ENCODE measurements at regions not wholly inside any gene's neighbourhood (a gene's known extent, or its start where the extent isn't known, plus 50 kb on each side); places are given as distances from the start of the nearest gene placed in this dataset.

DNA sequence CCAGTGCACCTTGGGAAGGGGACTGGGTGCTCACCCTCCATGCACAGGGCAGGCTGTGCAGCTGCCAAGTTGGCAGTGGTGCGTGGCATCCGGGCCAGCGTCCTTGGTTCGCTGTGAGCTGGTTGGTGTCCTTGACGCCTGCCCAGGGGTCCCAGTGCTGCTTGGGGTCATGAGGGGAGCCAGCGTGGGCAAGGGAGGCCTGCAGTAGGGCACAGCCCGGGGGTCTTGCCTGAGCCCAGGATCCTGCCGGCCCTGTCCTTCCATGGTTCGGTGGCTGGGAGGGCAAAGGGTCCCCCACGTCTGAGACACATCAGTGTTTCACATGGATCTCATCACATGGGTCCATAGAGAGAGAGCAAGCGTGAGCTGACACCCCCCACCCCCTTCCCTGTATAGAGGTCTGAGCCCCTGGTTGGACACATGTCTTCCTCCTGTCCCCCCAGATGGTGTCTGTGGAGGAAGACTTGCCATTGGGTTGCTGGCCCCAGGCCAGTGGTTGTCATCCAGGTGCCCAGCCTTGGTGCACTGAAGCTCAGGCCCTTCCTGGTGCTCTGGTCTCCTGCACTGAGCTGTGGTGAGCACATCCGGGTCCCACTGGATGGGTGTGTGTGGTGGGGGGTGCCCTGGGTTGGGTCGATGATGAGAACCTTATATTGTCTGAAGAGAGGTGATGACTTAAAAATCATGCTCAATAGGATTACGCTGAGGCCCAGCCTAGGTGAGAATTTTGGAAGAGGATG lies 232.3 kb downstream of the SNRPN start:
- DNase-seq (ENCODE audit: low read depth in 1 of 2, low spot score in 2 of 2) (no peak), FAIRE-seq (no peak)
- Histone ChIP-seq H3K14ac (ENCODE audit: insufficient read length) (no peak overlapping the region), H4K8ac (ENCODE audit: extremely low read depth, insufficient read depth, low read length) (no peak overlapping the region), H3K27me3 (replicated peaks in 1 of 4; ENCODE audit: control insufficient read depth in 3 of 4, extremely low read depth in 1 of 4, insufficient read depth in 3 of 4, low read length in 3 of 4) (no peaks in the 10 kb centered on the region), H2BK5ac (ENCODE audit: low read depth, low read length) (no peak overlapping the region), H3K4ac (replicated peaks; ENCODE audit: insufficient read length, low read depth, low read length) (no peak overlapping the region), H3K79me1 (ENCODE audit: low read depth, low read length) (no peaks in the 10 kb centered on the region), H3K36me3 (ENCODE audit: control insufficient read depth in 2 of 4, insufficient read depth in 4 of 4, low read length in 3 of 4) (no peaks in the 10 kb centered on the region), H2AK5ac (ENCODE audit: low read depth, low read length) (no peak overlapping the region), H3K4me1 (replicated peaks in 1 of 4; ENCODE audit: control insufficient read depth in 3 of 4, insufficient read depth in 4 of 4, low read length in 3 of 4) (no peaks in the 10 kb centered on the region), H4K20me1 (replicated peaks in 1 of 2; ENCODE audit: control insufficient read depth in 1 of 2, insufficient read depth in 2 of 2, low read length in 2 of 2) (no peaks in the 10 kb centered on the region), H3K4me2 (ENCODE audit: insufficient read depth in 1 of 2, low read depth in 2 of 2, low read length in 2 of 2) (no peak overlapping the region), H3K79me2 (ENCODE audit: control insufficient read depth in 1 of 2, insufficient read depth in 2 of 2, low read length in 2 of 2) (no peaks in the 10 kb centered on the region), H3K9ac (replicated peaks in 1 of 4; ENCODE audit: extremely low read depth in 1 of 4, low read depth in 3 of 4, low read length in 3 of 4) (no peak overlapping the region), H3K56ac (replicated peaks; ENCODE audit: insufficient read length, low read depth, low read length) (no peak overlapping the region), H3K9me3 (ENCODE audit: insufficient read depth in 2 of 2, low read depth in 1 of 2, low read length in 1 of 2) (peaks cover 72 to 97% of the 10 kb centered on the region in 2 experiments), H2BK15ac (ENCODE audit: low read length) (no peak overlapping the region), H3K4me3 (ENCODE audit: extremely low read depth in 1 of 4, insufficient read depth in 2 of 4, low read depth in 3 of 4, low read length in 4 of 4) (no peak overlapping the region), H4K5ac (ENCODE audit: insufficient read length, low read depth, low read length) (no peak overlapping the region), H3K27ac (ENCODE audit: low read depth, low read length) (no peak overlapping the region), H2AFZ (ENCODE audit: low read length) (no peak overlapping the region), H2BK12ac (ENCODE audit: low read depth, low read length) (no peak overlapping the region), H3K18ac (ENCODE audit: extremely low read depth, low read length) (no peak overlapping the region), H3K23ac (ENCODE audit: insufficient read length) (no peak overlapping the region), H2BK20ac (ENCODE audit: low read length) (no peak overlapping the region), H4K91ac (replicated peaks; ENCODE audit: insufficient read length, low read length) (no peak overlapping the region), H2BK120ac (replicated peaks; ENCODE audit: low read depth, low read length) (no peak overlapping the region), H3K23me2 (ENCODE audit: low read depth, low read length) (no peaks in the 10 kb centered on the region)
- ChIA-PET CTCF (ENCODE audit: partially characterized antibody) (no interaction called here), POLR2A (ENCODE audit: partially characterized antibody) (no interaction called here)
- 88% methylated on average over 12 of the region's 14 CpGs; no CpG with 5 or more reads in 1 of the 2 experiments for WGBS, 2 experiments (ENCODE audit: extremely low coverage in 1 of 2, insufficient coverage in 1 of 2, insufficient read length in 1 of 2, insufficient replicate concordance in 2 of 2, low coverage in 1 of 2, low lambda C conversion rate in 2 of 2, missing lambda C conversion rate in 1 of 2)
- TF ChIP-seq POLR2A (IDR thresholded peaks at IDR 0.05; ENCODE audit: control extremely low read depth in 1 of 2, low read depth in 2 of 2, low read length in 2 of 2): no peak
- no peak for TF ChIP-seq NANOG (IDR thresholded peaks at IDR 0.05; ENCODE audit: insufficient read depth, low read depth, low read length, poor library complexity, severe bottlenecking)
- no peak for TF ChIP-seq GTF2F1 (IDR thresholded peaks at IDR 0.05; ENCODE audit: borderline replicate concordance, low read depth, low read length)
- no peak for TF ChIP-seq RFX5 (IDR thresholded peaks at IDR 0.05; ENCODE audit: borderline replicate concordance, low read depth, low read length)
- no peak for TF ChIP-seq HDAC2 (IDR thresholded peaks at IDR 0.05; ENCODE audit: borderline replicate concordance in 1 of 2, low read depth in 2 of 2, low read length in 2 of 2)
- no peak for TF ChIP-seq TBP (IDR thresholded peaks at IDR 0.05; ENCODE audit: low read depth, low read length)
- TF ChIP-seq SIRT6 (IDR thresholded peaks at IDR 0.05; ENCODE audit: low read length): no peak
- no peak for TF ChIP-seq SIN3A (conservative IDR thresholded peaks at IDR 0.05 in 1 of 2, IDR thresholded peaks at IDR 0.05 in 1 of 2; ENCODE audit: low read depth in 1 of 2, low read length in 2 of 2)
- no peak for TF ChIP-seq TCF12 (IDR thresholded peaks at IDR 0.05; ENCODE audit: low read depth, low read length)
- TF ChIP-seq CREB1 (IDR thresholded peaks at IDR 0.05): no peak
- TF ChIP-seq RXRA (IDR thresholded peaks at IDR 0.05; ENCODE audit: insufficient read depth, low read depth, low read length): no peak
- TF ChIP-seq, protein P1, sequence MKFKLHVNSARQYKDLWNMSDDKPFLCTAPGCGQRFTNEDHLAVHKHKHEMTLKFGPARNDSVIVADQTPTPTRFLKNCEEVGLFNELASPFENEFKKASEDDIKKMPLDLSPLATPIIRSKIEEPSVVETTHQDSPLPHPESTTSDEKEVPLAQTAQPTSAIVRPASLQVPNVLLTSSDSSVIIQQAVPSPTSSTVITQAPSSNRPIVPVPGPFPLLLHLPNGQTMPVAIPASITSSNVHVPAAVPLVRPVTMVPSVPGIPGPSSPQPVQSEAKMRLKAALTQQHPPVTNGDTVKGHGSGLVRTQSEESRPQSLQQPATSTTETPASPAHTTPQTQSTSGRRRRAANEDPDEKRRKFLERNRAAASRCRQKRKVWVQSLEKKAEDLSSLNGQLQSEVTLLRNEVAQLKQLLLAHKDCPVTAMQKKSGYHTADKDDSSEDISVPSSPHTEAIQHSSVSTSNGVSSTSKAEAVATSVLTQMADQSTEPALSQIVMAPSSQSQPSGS (IDR thresholded peaks at IDR 0.05; ENCODE audit: low read length): no peak
